ENCODE measurements at regions not wholly inside any gene's neighbourhood (a gene's known extent, or its start where the extent isn't known, plus 50 kb on each side); places are given as distances from the start of the nearest gene placed in this dataset.

GRCh38 chr6:25169961-25170360 lies 109.2 kb upstream of the CARMIL1 start:
- Histone ChIP-seq H3K4me2 (ENCODE audit: low read depth, low read length) (no peak overlapping the region), H4K20me1 (ENCODE audit: insufficient read depth, low read length) (no peaks in the 10 kb centered on the region), H3K9ac (ENCODE audit: insufficient read depth, low read depth, low read length) (no peak overlapping the region), H3K9me3 (ENCODE audit: low read length) (no peaks in the 10 kb centered on the region), H3K4me1 (ENCODE audit: insufficient read depth, low read length) (peaks cover 9% of the 10 kb centered on the region), H2AFZ (ENCODE audit: low read length) (no peak overlapping the region), H3K27me3 (ENCODE audit: control insufficient read depth in 1 of 2, insufficient read depth in 2 of 2, low read length in 2 of 2) (peaks cover 0 to 8% of the 10 kb centered on the region in 2 experiments; a peak in 2 of 5 replicates), H3K36me3 (replicated peaks in 1 of 2; ENCODE audit: control insufficient read depth in 1 of 2, insufficient read depth in 2 of 2, low read length in 2 of 2) (no peaks in the 10 kb centered on the region), H3K27ac (ENCODE audit: extremely low read length, insufficient read depth, low read length) (no peak overlapping the region), H3K79me2 (ENCODE audit: insufficient read depth, low read length) (no peaks in the 10 kb centered on the region), H3K4me3 (replicated peaks in 1 of 3; ENCODE audit: insufficient read depth in 1 of 3, low read depth in 2 of 3, low read length in 3 of 3) (no peak overlapping the region)
- POLR2A ChIA-PET = no interaction called here
- ATAC-seq = no peak
- intact Hi-C loops (cut with micrococcal nuclease; ENCODE audit: unreplicated experiment) = no loop called here
- DNase-seq (ENCODE audit: low spot score) = no peak
- 31% methylated on average over 7 of the region's 7 CpGs for WGBS (ENCODE audit: low lambda C conversion rate)
- no peak for FAIRE-seq
- no TSS peak for BruUV-seq (replicated peaks)
- CTCF ChIA-PET (ENCODE audit: low intra/inter-chr PET ratio, low total read pairs) = no interaction called here
- in situ Hi-C loops (cut with HindIII; ENCODE audit: extremely low pct_ligation_motif_present, low pct_unique_long_range_greater_than_20kb) = no loop called here
- no peak for TF ChIP-seq KDM4B (CRISPR knock-in tag; IDR thresholded peaks at IDR 0.05)
- TF ChIP-seq NR3C1 (CRISPR knock-in tag; IDR thresholded peaks at IDR 0.05) = no peak
- TF ChIP-seq AGO1 (IDR thresholded peaks at IDR 0.05; ENCODE audit: low read depth, low read length, poor library complexity, severe bottlenecking) = no peak
- no peak for TF ChIP-seq ZZZ3 (CRISPR knock-in tag; IDR thresholded peaks at IDR 0.05; ENCODE audit: borderline replicate concordance)
- no peak for TF ChIP-seq TAF15 (IDR thresholded peaks at IDR 0.05; ENCODE audit: low read depth, low read length, poor library complexity, severe bottlenecking)
- TF ChIP-seq ZNF550 (CRISPR knock-in tag; IDR thresholded peaks at IDR 0.05; ENCODE audit: borderline replicate concordance) = no peak
- no peak for TF ChIP-seq ZNF547 (CRISPR knock-in tag; IDR thresholded peaks at IDR 0.05)
- no peak for TF ChIP-seq GFI1 (CRISPR knock-in tag; IDR thresholded peaks at IDR 0.05; ENCODE audit: borderline replicate concordance)
- no peak for TF ChIP-seq SAFB2 (CRISPR knock-in tag; IDR thresholded peaks at IDR 0.05; ENCODE audit: borderline replicate concordance, low read depth)
- no peak for TF ChIP-seq ZBED4 (CRISPR knock-in tag; IDR thresholded peaks at IDR 0.05; ENCODE audit: borderline replicate concordance)
- no peak for TF ChIP-seq ZEB1 (IDR thresholded peaks at IDR 0.05; ENCODE audit: insufficient replicate concordance, low read depth)
- no peak for TF ChIP-seq ZNF609 (CRISPR knock-in tag; IDR thresholded peaks at IDR 0.05; ENCODE audit: borderline replicate concordance)
- TF ChIP-seq KLF9 (CRISPR knock-in tag; IDR thresholded peaks at IDR 0.05; ENCODE audit: low read depth) = no peak
